Lung (tissue), 11 donors: ENCODE measurements at regions not wholly inside any gene's neighbourhood (a gene's known extent, or its start where the extent isn't known, plus 50 kb on each side); places are given as distances from the start of the nearest gene placed in this dataset.

Experiments used
- ATAC-seq: fragments of 200-7000 bp; cut with Tn5 transposase; one replicate; pipeline ENCODE4 v1.9.1; 2020; ENCODE audit warnings: moderate number of reproducible peaks; ENCODE audit not compliant: insufficient read depth, low FRiP score
- DNase-seq, 3 donors: peaks; one replicate each; pipeline ENCODE4 v3.0.0-alpha.2; 2013 to 2017
- H3K27ac ChIP-seq, 2 donors: one replicate each; pipeline ENCODE4 v1.5.1; 2013; ENCODE audit warnings: mild to moderate bottlenecking in 2 of 2, moderate library complexity in 2 of 2, control low read depth in 1 of 2, inconsistent platforms in 1 of 2, low read depth in 1 of 2, low read length in 1 of 2
- H3K27me3 ChIP-seq, 3 donors: one replicate each; pipeline ENCODE4 v1.5.1; 2013; ENCODE audit warnings: low read length in 2 of 3; ENCODE audit not compliant: control insufficient read depth in 3 of 3, insufficient read depth in 3 of 3
- H3K36me3 ChIP-seq, 4 donors: one replicate each; pipeline ENCODE4 v1.5.1; 2013; ENCODE audit warnings: low read length in 4 of 4, mild to moderate bottlenecking in 1 of 4, moderate library complexity in 1 of 4; ENCODE audit not compliant: control insufficient read depth in 4 of 4, insufficient read depth in 4 of 4
- H3K4me1 ChIP-seq, 5 donors: one replicate each; pipeline ENCODE4 v1.5.1; 2013; ENCODE audit warnings: low read length in 5 of 5, mild to moderate bottlenecking in 2 of 5, moderate library complexity in 1 of 5; ENCODE audit not compliant: control insufficient read depth in 5 of 5, insufficient read depth in 5 of 5
- H3K4me3 ChIP-seq: one replicate; pipeline ENCODE4 v1.5.1; 2013; ENCODE audit warnings: mild to moderate bottlenecking, control low read depth, moderate library complexity
- H3K9ac ChIP-seq, 2 donors: one replicate each; pipeline ENCODE4 v1.5.1; 2013; ENCODE audit warnings: low read length in 2 of 2, control low read depth in 1 of 2; ENCODE audit not compliant: insufficient read depth in 1 of 2
- H3K9me3 ChIP-seq, 4 donors: one replicate each; pipeline ENCODE4 v1.5.1; 2013; ENCODE audit warnings: low read length in 3 of 4, mild to moderate bottlenecking in 1 of 4, moderate library complexity in 1 of 4; ENCODE audit not compliant: control insufficient read depth in 4 of 4, insufficient read depth in 3 of 4
- CTCF ChIP-seq: IDR thresholded peaks from 2 replicates; pipeline ENCODE4 v1.5.1; 2012; ENCODE audit warnings: mild to moderate bottlenecking; ENCODE audit errors: control extremely low read depth, extremely low read depth
- WGBS, 2 donors: extraction: QIAGEN DNeasy Blood & Tissue Kit; methylation state at CpG; one replicate each; pipeline ENCODE4 v1.1.7; 2013; 5-methylcytosine and 5-hydroxymethylcytosine counted together
- donor health status: control.
- donor health status: control.
- donor health status: Bipolar disorder and iron deficiency.
- donor health status: healthy.
- donor health status: DM: yes; HTN: yes; CAD: no.

GRCh38 chr4:149897783-149898182 is 82.1 kb upstream of the IQCM start:
- Histone ChIP-seq H3K9ac (no peak overlapping the region), H3K27me3 (no peaks in the 10 kb centered on the region), H3K4me1 (no peaks in the 10 kb centered on the region), H3K27ac (no peak overlapping the region), H3K36me3 (no peaks in the 10 kb centered on the region), H3K9me3 (no peaks in the 10 kb centered on the region), H3K4me3 (no peak overlapping the region)
- TF ChIP-seq CTCF, result no peak
- DNase-seq (peak in 2 of 3 donors; percentile 14 to 39), ATAC-seq (no peak)

- H3K4me3 ChIP-seq, result no peak overlapping the region
- H3K4me1 ChIP-seq, result no peaks in the 10 kb centered on the region
- ATAC-seq, result no peak
- H3K36me3 ChIP-seq, result no peaks in the 10 kb centered on the region
- no peak overlapping the region for H3K9ac ChIP-seq
- H3K9me3 ChIP-seq, result no peaks in the 10 kb centered on the region
- no peak for TF ChIP-seq CTCF
- no peak for DNase-seq
- no peak overlapping the region for H3K27ac ChIP-seq
- H3K27me3 ChIP-seq, result no peaks in the 10 kb centered on the region
- WGBS, 2 donors, result 89 to 91% methylated on average over 5 of the region's 5 CpGs
These were observed 85.5 kb upstream of the IQCM start for GRCh38 chr4:149901128-149901527.

GRCh38 chr4:149902242-149902641 is 86.6 kb upstream of the IQCM start:
- H3K4me3 ChIP-seq, result no peak overlapping the region
- ATAC-seq, result no peak
- H3K9ac ChIP-seq, result no peak overlapping the region
- H3K27me3 ChIP-seq, result no peaks in the 10 kb centered on the region
- TF ChIP-seq CTCF, result no peak
- DNase-seq, result no peak
- WGBS, 2 donors, result 72 to 91% methylated on average over 2 of the region's 2 CpGs
- no peak overlapping the region for H3K27ac ChIP-seq
- H3K9me3 ChIP-seq, result no peaks in the 10 kb centered on the region
- no peaks in the 10 kb centered on the region for H3K4me1 ChIP-seq
- H3K36me3 ChIP-seq, result no peaks in the 10 kb centered on the region

GRCh38 chr4:149910177-149910576 is 94.5 kb upstream of the IQCM start:
- Histone ChIP-seq H3K9ac (no peak overlapping the region), H3K4me3 (no peak overlapping the region), H3K36me3 (no peaks in the 10 kb centered on the region), H3K4me1 (no peaks in the 10 kb centered on the region), H3K9me3 (no peaks in the 10 kb centered on the region), H3K27me3 (no peaks in the 10 kb centered on the region), H3K27ac (no peak overlapping the region)
- WGBS, 2 donors, result 78 to 90% methylated on average over 3 of the region's 3 CpGs
- ATAC-seq (no peak), DNase-seq (no peak)
- TF ChIP-seq CTCF, result no peak
